ENCODE measurements at regions not wholly inside any gene's neighbourhood (a gene's known extent, or its start where the extent isn't known, plus 50 kb on each side); places are given as distances from the start of the nearest gene placed in this dataset.
"Not testable (repeated sequence)": the region's sequence is repeated elsewhere in the genome, so short reads cannot be mapped to it uniquely, and the experiment has no call there.

DNA sequence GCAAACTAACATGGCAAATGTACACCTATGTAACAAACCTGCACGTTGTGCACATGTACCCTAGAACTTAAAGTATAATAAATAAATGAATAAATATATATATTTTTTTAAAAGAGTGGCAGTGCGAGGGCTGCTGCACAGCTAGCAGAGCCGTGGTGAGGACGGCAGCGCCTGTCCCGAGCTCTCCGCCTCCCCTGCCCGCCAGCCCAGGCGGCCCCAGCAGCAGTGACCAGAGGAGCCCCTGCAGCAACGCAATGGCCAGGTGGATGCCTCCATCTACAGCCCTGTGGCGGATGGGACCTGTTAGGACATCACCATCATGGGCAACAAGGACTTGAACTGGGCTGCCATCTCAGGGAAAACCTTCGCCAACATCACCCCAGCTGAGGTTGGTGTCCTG is 351.9 kb downstream of the FAM72C start:
- no peak for DNase-seq (ENCODE audit: low spot score)

GRCh38 chr1:143611159-143611558 is 360.6 kb downstream of the FAM72C start:
- DNase-seq (ENCODE audit: low spot score), result no peak

DNA sequence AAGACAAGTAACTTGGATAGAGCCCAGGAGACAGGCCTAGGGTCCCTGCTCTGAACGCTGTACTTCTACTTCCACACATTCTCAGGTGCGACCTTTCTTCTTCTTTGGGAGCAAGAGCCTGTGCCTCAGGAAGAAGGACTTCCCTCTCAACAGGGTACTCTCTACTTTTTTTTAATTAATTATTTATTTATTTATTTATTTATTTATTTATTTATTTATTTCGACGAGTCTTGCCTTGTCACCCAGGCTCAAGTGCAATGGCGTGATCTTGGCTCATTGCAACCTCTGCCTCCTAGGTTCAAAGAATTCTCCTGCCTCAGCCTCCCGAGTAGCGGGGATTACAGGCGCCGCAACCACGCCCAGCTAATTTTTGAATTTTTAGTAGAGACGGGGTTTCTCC is 361.6 kb downstream of the FAM72C start:
- DNase-seq (ENCODE audit: low spot score), result no peak

- DNase-seq (ENCODE audit: low spot score), result no peak
These were observed 366.9 kb downstream of the FAM72C start for GRCh38 chr1:143604887-143605286.

- DNase-seq (ENCODE audit: low spot score), result no peak
These were observed 387.3 kb downstream of the FAM72C start for GRCh38 chr1:143584508-143584907.

DNA sequence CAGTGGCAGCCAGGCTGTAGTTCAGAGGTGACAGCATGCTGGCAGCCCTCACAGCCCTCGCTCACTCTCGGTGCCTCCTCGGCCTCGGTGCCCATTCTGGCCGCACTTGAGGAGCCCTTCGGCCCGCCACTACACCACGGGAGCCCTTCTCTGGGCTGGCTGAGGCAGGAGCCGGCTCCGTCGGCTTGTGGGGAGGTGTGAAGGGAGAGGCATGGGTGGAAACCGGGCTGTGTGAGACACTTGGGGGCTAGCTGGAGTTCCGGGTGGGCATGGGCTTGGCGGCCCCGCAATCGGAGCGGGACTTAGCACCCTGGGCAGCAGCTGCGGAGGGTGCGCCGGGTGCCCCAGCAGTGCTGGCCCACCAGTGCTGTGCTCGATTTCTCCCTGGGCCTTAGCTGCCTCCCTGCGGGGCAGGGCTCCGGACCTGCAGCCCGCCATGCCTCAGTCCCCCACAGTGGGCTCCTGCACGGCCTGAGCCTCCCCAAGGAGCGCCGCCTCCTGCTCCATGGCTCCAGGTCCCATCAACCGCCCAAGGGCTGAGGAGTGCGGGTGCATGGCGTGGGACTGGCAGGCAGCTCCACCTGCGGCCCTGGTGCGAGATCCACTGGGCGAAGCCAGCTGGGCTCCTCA is 396.8 kb downstream of the FAM72C start:
- no peak for DNase-seq (ENCODE audit: low spot score)

GRCh38 chr1:143572661-143573060 is 399.1 kb downstream of the FAM72C start:
- not testable (repeated sequence) for DNase-seq (ENCODE audit: low spot score)

DNA sequence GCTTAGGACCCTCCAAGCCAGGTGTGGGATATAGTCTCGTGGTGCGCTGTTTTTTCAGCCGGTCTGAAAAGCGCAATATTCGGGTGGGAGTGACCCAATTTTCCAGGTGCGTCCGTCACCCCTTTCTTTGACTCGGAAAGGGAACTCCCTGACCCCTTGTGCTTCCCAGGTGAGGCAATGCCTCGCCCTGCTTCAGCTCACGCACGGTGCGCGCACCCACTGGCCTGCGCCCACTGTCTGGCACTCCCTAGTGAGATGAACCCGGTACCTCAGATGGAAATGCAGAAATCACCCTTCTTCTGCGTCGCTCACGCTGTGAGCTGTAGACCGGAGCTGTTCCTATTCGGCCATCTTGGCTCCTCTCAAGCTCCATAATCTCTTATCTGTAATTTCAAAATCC is 408.0 kb downstream of the FAM72C start:
- not testable (repeated sequence) for DNase-seq (ENCODE audit: low spot score)

- no peak for DNase-seq (ENCODE audit: low spot score)
These were observed 418.2 kb downstream of the FAM72C start for GRCh38 chr1:143553627-143554026.

- DNase-seq (ENCODE audit: low spot score), result not testable (repeated sequence)
These were observed 467.1 kb downstream of the FAM72C start for GRCh38 chr1:143504703-143505102.

DNA sequence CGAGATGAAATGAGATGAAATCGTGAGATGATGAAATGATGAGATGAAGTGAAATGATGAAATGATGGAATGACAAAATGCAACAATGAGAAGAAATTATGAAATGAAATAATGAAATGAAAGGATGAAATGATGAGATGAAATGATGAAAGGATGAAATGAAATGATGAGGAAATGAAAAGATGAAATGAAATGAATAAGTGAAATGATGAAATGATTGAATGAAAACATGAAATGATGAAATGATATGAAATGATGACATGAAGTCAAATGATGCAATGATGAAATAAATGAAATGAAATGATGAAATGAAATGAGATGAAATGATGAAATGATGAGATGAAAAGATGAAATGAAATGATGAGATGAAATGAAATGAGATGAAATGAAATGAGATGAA is 467.7 kb downstream of the FAM72C start:
- not testable (repeated sequence) for DNase-seq (ENCODE audit: low spot score)

GRCh38 chr1:143503048-143503447 is 468.7 kb downstream of the FAM72C start:
- not testable (repeated sequence) for DNase-seq (ENCODE audit: low spot score)

DNA sequence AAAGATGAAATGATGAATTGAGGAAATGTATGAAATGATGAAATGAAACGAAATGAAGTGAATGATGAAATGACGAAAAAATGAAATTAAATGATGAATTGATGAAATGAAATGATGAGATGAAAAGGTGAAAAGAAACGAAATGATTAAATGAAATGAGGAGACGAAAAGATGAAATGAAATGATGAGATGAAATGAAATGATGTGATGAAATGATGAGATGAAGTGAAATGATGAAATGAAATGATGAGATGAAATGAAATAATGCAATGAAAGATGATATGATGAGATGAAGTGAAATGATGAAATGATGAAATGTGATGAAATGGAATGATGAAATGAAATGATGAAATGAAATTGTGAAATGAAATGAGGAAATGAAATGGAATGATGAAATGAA is 469.7 kb downstream of the FAM72C start:
- not testable (repeated sequence) for DNase-seq (ENCODE audit: low spot score)

- peak; percentile 41 for DNase-seq (ENCODE audit: low spot score)
These were observed 473.6 kb downstream of the FAM72C start for GRCh38 chr1:143498059-143498749.

- no peak for DNase-seq (ENCODE audit: low spot score)
These were observed 474.4 kb downstream of the FAM72C start for GRCh38 chr1:143497374-143497747.

DNA sequence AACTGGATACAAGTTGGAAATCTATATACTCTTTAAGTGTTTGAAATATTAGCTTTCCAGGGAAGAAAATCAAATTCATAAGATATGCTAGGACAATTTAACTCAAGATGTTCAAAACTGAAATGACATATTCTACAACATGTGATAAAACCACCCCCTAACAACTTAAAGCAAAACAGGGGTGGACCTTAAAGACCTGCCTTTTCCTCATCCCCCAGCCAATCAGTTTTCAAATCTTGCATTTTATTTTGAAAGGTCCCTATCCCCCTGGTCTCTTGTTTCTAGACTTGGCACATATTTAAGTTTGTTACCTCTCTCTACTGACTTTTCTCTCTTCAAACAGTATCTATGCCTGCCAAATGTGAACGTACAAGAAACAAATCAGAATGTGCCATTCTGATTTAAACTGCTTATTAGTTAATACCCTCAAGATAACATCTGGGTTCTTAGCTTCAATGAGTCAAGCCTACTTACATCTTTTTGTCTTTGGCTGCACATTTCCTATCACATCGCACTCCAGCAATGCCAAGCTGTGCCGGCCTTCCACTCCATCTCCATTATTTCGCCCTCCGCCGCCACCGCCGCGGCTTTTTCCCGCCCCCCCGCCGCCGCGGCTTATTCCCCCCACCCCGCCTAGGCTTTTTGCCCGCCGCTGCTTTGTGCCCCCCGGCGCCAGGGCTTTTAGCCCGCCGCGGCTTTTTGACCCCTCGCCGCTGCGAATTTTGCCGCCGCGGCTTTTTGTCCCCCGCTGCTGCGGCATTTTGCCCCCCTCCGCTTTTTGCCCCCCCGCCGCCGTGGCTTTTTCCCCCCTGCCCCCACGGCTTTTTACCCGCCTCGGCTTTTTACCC is 475.0 kb downstream of the FAM72C start:
- not testable (repeated sequence) for DNase-seq (ENCODE audit: low spot score)
